ENCODE measurements at regions not wholly inside any gene's neighbourhood (a gene's known extent, or its start where the extent isn't known, plus 50 kb on each side); places are given as distances from the start of the nearest gene placed in this dataset.

- H3K36me3 Mint-ChIP-seq (ENCODE audit: low read depth), result no peaks in the 10 kb centered on the region
- H3K9me3 Mint-ChIP-seq, result peaks cover 4% of the 10 kb centered on the region
- no peak for DNase-seq (ENCODE audit: low read depth, low spot score)
- H3K27me3 Mint-ChIP-seq (ENCODE audit: low read depth), result no peaks in the 10 kb centered on the region
- H3K4me3 Mint-ChIP-seq, result no peak overlapping the region
- TF ChIP-seq CTCF (conservative IDR thresholded peaks at IDR 0.05), result no peak
- no peak overlapping the region for H3K27ac Mint-ChIP-seq (ENCODE audit: unreplicated experiment)
- no peaks in the 10 kb centered on the region for H3K4me1 Mint-ChIP-seq
Observed at GRCh38 chr5:85663708-85664031, 954.1 kb upstream of the COX7C start.

- no peak overlapping the region for H3K27ac Mint-ChIP-seq (ENCODE audit: unreplicated experiment)
- DNase-seq (ENCODE audit: low read depth, low spot score), result no peak
- peaks cover 11% of the 10 kb centered on the region for H3K4me1 Mint-ChIP-seq
- no peaks in the 10 kb centered on the region for H3K36me3 Mint-ChIP-seq (ENCODE audit: low read depth)
- TF ChIP-seq CTCF (conservative IDR thresholded peaks at IDR 0.05), result no peak
- no peaks in the 10 kb centered on the region for H3K27me3 Mint-ChIP-seq (ENCODE audit: low read depth)
- no peak overlapping the region for H3K4me3 Mint-ChIP-seq
- peaks cover 4% of the 10 kb centered on the region for H3K9me3 Mint-ChIP-seq
Observed at GRCh38 chr5:85670417-85670816, 947.3 kb upstream of the COX7C start.

GRCh38 chr5:85671223-85671970, 946.3 kb upstream of the COX7C start:
- H3K27ac Mint-ChIP-seq (ENCODE audit: unreplicated experiment), result no peak overlapping the region
- TF ChIP-seq CTCF (conservative IDR thresholded peaks at IDR 0.05), result no peak

GRCh38 chr5:85681871-85682270, 935.9 kb upstream of the COX7C start:
- Mint-ChIP-seq H3K27me3 (ENCODE audit: low read depth) (no peaks in the 10 kb centered on the region), H3K9me3 (no peaks in the 10 kb centered on the region), H3K4me3 (no peak overlapping the region), H3K4me1 (no peaks in the 10 kb centered on the region), H3K36me3 (ENCODE audit: low read depth) (no peaks in the 10 kb centered on the region), H3K27ac (ENCODE audit: unreplicated experiment) (no peak overlapping the region)
- no peak for TF ChIP-seq CTCF (conservative IDR thresholded peaks at IDR 0.05)
- DNase-seq (ENCODE audit: low read depth, low spot score), result no peak

More at GRCh38 chr5:85671223-85671970, 946.3 kb upstream of the COX7C start:
- Mint-ChIP-seq H3K36me3 (ENCODE audit: low read depth) (no peaks in the 10 kb centered on the region), H3K9me3 (no peaks in the 10 kb centered on the region), H3K4me1 (peaks cover 11% of the 10 kb centered on the region), H3K4me3 (no peak overlapping the region), H3K27me3 (ENCODE audit: low read depth) (no peaks in the 10 kb centered on the region)
- no peak for DNase-seq (ENCODE audit: low read depth, low spot score)

- Mint-ChIP-seq H3K27ac (ENCODE audit: unreplicated experiment) (no peak overlapping the region), H3K36me3 (ENCODE audit: low read depth) (no peaks in the 10 kb centered on the region), H3K4me3 (no peak overlapping the region), H3K9me3 (no peaks in the 10 kb centered on the region), H3K4me1 (no peaks in the 10 kb centered on the region), H3K27me3 (ENCODE audit: low read depth) (no peaks in the 10 kb centered on the region)
- DNase-seq (ENCODE audit: low read depth, low spot score), result no peak
- TF ChIP-seq CTCF (conservative IDR thresholded peaks at IDR 0.05), result no peak
Observed at GRCh38 chr5:85684351-85684750, 933.4 kb upstream of the COX7C start.
